ENCODE measurements at regions not wholly inside any gene's neighbourhood (a gene's known extent, or its start where the extent isn't known, plus 50 kb on each side); places are given as distances from the start of the nearest gene placed in this dataset.
A peak's percentile ranks its signal among the peaks of the same experiment; 100 is the strongest.
"Not testable (repeated sequence)": the region's sequence is repeated elsewhere in the genome, so short reads cannot be mapped to it uniquely, and the experiment has no call there.

GRCh38 chr7:113593455-113593854 is 325.4 kb downstream of the PPP1R3A start:
- not testable (repeated sequence) for DNase-seq

GRCh38 chr7:113592924-113593323 is 325.9 kb downstream of the PPP1R3A start:
- not testable (repeated sequence) for DNase-seq

GRCh38 chr7:113582471-113582870 is 336.3 kb downstream of the PPP1R3A start:
- DNase-seq, result no peak

- not testable (repeated sequence) for DNase-seq
Measured at GRCh38 chr7:113563257-113563656, 355.6 kb downstream of the PPP1R3A start.

GRCh38 chr7:113562801-113563200 is 356.0 kb downstream of the PPP1R3A start:
- no peak for DNase-seq

GRCh38 chr7:113562242-113562641 is 356.6 kb downstream of the PPP1R3A start:
- DNase-seq, result no peak

- no peak for DNase-seq
Measured at GRCh38 chr7:113561446-113561845, 357.4 kb downstream of the PPP1R3A start.

GRCh38 chr7:113550966-113551365 is 367.8 kb downstream of the PPP1R3A start:
- DNase-seq, result peak; percentile 3

- DNase-seq, result no peak
Measured at GRCh38 chr7:113548561-113548960, 370.2 kb downstream of the PPP1R3A start.

- DNase-seq, result no peak
Measured at GRCh38 chr7:113548137-113548536, 370.7 kb downstream of the PPP1R3A start.

- no peak for DNase-seq
Measured at GRCh38 chr7:113521468-113521867, 397.3 kb downstream of the PPP1R3A start.

GRCh38 chr7:113519472-113519871 is 399.3 kb downstream of the PPP1R3A start:
- DNase-seq, result no peak

- DNase-seq, result no peak
Measured at GRCh38 chr7:113504691-113505090, 386.3 kb upstream of the SMIM30 start.

- DNase-seq, result no peak
Measured at GRCh38 chr7:113504142-113504541, 385.8 kb upstream of the SMIM30 start.

GRCh38 chr7:113496586-113496985 is 378.2 kb upstream of the SMIM30 start:
- not testable (repeated sequence) for DNase-seq

GRCh38 chr7:113494797-113495566 is 376.6 kb upstream of the SMIM30 start:
- DNase-seq, result not testable (repeated sequence)

- no peak for DNase-seq
Measured at GRCh38 chr7:113491305-113491704, 373.0 kb upstream of the SMIM30 start.

- DNase-seq, result no peak
Measured at GRCh38 chr7:113487925-113488731, 369.8 kb upstream of the SMIM30 start.

- DNase-seq, result no peak
Measured at GRCh38 chr7:113486548-113486947, 368.2 kb upstream of the SMIM30 start.

- DNase-seq, result no peak
Measured at GRCh38 chr7:113483657-113484056, 365.3 kb upstream of the SMIM30 start.

GRCh38 chr7:113480537-113480936 is 362.2 kb upstream of the SMIM30 start:
- no peak for DNase-seq

GRCh38 chr7:113464096-113464855 is 345.9 kb upstream of the SMIM30 start:
- no peak for DNase-seq

- DNase-seq, result no peak
Measured at GRCh38 chr7:113460067-113460466, 341.7 kb upstream of the SMIM30 start.
